Stimulated activated CD4-positive, alpha-beta T cell treated with anti-CD3 and anti-CD28 coated beads, Interleukin-4, amount 100 ng/mL, for 48 hours (primary cell): ENCODE measurements at regions not wholly inside any gene's neighbourhood (a gene's known extent, or its start where the extent isn't known, plus 50 kb on each side); places are given as distances from the start of the nearest gene placed in this dataset.

Source experiments
- DNase-seq, 2 donors: peaks; one replicate each; pipeline ENCODE4 v3.0.0-alpha.2; 2020; ENCODE audit warnings: low read depth in 2 of 2

- no peak for DNase-seq
These were observed 244.7 kb downstream of the PTEN start for GRCh38 chr10:88108115-88108610.

GRCh38 chr10:88110355-88110754 is 246.9 kb downstream of the PTEN start:
- DNase-seq: no peak

DNA sequence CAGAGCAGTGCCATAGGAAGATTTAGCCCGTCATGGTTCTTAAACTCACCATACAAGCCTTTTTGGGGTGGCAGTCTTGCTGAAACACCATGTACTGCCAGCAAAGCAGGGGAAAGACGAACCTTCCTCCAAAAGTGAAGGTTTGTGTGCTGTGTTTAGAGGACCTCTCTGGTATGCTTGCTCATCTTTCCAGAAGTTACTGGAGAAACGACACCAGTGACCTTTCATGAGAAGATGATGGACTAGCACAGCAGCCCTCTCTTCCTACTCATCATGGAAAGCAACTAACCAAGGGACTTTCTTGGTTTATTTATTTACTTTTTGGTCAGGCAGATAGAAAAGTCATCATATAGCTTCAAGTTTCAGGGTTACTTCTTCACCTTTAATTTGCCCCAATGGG is 247.4 kb downstream of the PTEN start:
- no peak for DNase-seq

DNA sequence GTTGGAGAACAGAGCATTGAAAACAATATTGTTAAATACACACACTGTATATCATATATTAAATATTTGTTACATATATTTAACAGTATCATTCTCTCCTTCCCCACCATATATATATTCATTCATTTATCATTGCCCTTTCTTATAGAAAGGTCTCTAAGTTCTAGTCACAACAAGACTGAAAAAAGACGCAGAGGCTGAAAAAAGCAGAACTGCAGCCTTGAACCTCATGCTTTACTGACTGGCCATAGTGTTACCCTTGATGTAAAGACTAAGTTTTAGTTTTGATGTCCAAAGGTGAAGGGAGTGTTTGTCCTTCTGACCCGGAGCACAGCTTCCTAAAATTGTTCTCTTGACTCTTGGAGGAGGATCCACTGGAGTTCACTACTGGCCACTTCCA is 247.9 kb downstream of the PTEN start:
- no peak for DNase-seq

DNA sequence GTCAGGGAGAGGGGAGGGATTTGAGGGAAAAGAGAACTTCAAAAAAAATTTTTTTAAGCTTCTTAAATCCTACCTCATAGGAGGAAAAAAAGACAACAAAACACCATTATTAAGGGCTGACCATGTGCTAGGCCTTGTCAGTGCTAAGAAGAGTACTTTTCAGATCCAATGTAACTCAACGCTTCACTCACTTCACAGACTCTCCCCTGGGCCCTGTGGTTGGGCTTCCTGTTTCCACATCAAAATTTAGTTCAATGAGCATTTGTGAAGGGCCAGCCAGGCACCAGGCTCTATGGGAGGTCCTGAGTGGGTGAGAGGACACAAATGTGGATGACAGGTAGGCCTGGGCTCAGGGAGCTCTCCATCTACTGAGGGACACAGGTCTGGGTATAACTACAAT is 249.8 kb downstream of the PTEN start:
- no peak for DNase-seq

- DNase-seq: no peak
These were observed 250.3 kb downstream of the PTEN start for GRCh38 chr10:88113657-88114272.

GRCh38 chr10:88114368-88114767 is 250.9 kb downstream of the PTEN start:
- no peak for DNase-seq

GRCh38 chr10:88115407-88115806 is 252.0 kb downstream of the PTEN start:
- DNase-seq: no peak

DNA sequence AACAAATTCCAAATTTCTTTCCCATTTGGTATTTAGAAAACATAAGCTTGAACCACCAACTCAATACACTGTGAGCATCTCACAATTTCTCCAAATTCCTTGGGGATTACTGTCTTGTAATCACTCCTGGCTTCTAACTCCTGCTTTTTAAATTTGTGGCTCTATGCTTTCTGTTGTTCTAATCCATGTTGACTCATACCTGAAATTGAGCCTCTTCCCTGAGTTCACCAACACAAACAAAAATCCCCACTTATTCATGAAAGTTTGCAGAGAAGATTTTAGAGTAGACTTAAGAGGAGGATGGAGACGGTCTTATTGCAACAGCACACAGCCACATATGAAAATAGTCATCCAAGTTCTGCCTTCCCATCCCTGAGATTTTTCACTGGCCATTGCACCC is 252.5 kb downstream of the PTEN start:
- no peak for DNase-seq

- no peak for DNase-seq
These were observed 253.1 kb downstream of the PTEN start for GRCh38 chr10:88116481-88116880.

- DNase-seq: peak; percentile 37 to 56
These were observed 253.7 kb downstream of the PTEN start for GRCh38 chr10:88116971-88117626.

- no peak for DNase-seq
These were observed 254.6 kb downstream of the PTEN start for GRCh38 chr10:88117869-88118632.

DNA sequence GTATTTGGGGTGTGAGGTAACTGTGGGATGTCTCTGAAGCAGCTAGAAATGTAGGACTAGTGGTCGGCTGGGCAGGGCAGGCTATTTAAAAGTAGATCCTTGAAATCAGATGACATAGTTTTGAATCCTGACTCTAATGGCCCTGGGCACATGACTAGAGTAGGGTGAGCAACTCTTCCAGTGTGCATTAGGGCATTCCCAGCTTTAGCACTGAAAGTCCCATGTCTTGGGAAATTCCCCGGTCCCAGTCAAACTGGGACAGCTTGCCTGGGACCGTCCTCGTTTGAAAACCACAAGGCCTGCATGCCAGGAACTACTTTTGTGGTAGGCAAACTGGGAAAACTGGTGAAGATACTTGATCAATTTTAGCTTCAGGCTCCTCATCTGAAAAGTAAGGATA is 255.3 kb downstream of the PTEN start:
- DNase-seq: no peak

GRCh38 chr10:88119160-88119559 is 255.7 kb downstream of the PTEN start:
- no peak for DNase-seq

GRCh38 chr10:88120075-88120474 is 256.6 kb downstream of the PTEN start:
- no peak for DNase-seq

DNA sequence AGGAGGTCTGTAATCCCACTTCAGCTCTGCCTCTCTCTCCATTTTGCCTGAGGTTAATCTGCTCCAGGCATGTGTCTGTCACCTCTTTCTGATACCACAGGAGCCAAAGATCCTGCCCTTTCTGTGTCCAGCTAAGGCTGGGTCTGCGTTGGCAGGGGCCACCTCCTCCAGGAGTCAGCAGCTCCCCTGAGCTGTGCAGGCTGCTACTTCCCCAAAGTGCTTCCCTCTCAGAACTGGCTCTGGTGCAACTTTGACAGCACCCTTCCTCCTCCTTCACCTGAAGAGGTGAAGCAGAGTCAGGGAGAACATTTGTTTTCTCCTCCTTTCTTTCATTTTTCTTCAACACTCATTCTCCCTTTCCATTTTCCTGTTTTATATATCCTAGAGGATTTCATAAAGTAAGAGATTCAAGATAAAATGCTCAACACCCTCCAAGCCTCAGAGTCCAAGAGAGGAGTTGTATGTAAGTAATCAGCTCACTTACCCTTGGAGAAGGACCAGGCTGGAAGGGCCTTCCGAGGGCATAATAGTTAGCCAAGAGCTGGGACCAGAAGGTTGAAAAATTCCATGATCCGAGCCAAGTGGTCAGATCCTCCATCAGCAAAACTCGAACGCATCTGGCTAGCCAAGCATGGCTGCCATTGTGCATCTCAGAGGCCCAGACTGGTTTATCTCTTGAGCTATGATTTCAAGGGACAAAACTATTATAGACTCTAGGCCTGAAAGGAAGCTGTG is 257.3 kb downstream of the PTEN start:
- DNase-seq: no peak

GRCh38 chr10:88121361-88121760 is 257.9 kb downstream of the PTEN start:
- no peak for DNase-seq

- no peak for DNase-seq
These were observed 258.7 kb downstream of the PTEN start for GRCh38 chr10:88122145-88122544.

DNA sequence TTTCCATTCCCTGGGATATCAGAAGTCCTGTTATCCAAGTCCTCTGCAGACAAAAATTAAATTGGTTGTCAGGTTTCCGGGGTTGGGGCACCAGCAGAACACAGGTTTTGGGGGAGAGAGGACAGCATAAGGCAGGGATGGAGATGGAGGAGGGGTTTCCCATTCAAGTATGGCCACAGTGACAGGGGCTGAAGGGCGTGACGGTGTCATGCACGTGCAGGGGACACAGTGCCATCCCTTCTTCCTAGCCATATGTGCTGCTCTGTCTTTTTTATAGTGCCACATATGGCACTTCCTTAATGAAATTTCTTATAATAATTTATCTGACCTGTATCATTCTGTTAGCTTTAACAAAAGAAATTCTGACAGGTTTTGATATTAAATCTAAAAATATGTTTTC is 259.2 kb downstream of the PTEN start:
- no peak for DNase-seq

GRCh38 chr10:88125766-88126165 is 262.3 kb downstream of the PTEN start:
- no peak for DNase-seq

DNA sequence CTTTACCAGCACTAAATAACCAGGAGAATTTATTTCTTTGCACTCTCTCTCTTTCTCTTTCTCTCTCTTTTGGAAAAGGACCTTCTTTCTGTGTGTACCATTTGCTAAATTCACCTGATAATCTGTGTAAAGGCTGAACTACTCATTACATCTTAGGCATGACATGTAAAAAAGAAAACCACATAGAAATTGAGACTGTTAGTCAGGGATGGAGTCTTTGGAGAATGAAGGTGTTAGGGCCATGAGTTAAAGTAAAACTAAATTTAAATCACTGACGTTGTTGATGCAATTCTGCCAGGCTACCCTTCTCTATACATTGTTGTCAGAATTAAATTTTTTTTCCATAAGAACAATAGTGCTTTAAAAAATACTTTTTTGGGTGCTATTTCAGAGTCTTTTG is 263.3 kb downstream of the PTEN start:
- DNase-seq: no peak

DNA sequence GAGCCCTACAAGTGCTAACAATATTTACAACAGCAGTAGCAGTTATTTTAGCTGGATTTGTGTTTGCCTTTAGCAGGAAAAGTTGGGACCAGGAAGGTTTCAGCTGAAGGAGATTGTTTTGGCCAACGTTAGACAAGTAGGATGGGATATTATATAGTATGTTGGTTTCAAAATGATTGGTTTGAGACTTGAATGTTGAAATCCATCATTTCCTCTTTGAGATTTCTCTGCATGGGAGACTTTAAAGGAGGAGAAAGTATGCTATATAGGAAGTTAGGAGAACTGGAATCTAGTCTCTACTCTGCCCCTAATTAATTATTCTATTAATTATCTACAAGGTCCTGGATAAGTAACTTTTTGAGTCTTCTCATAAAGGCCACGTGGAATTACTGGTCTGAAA is 263.8 kb downstream of the PTEN start:
- no peak for DNase-seq
